ENCODE measurements at regions not wholly inside any gene's neighbourhood (a gene's known extent, or its start where the extent isn't known, plus 50 kb on each side); places are given as distances from the start of the nearest gene placed in this dataset.

GRCh38 chr2:134103196-134103595, 150.7 kb upstream of the MGAT5 start:
- TF ChIP-seq CTCF (IDR thresholded peaks at IDR 0.05), result no peak
- no peak overlapping the region for H3K27ac ChIP-seq
- H3K4me3 ChIP-seq, result no peak overlapping the region
- no peak for DNase-seq (ENCODE audit: low spot score)

GRCh38 chr2:134104754-134105153, 149.1 kb upstream of the MGAT5 start:
- no peak for TF ChIP-seq CTCF (IDR thresholded peaks at IDR 0.05)
- H3K4me3 ChIP-seq, result no peak overlapping the region
- no peak overlapping the region for H3K27ac ChIP-seq
- DNase-seq (ENCODE audit: low spot score), result no peak

GRCh38 chr2:134107402-134107801, 146.5 kb upstream of the MGAT5 start:
- no peak for TF ChIP-seq CTCF (IDR thresholded peaks at IDR 0.05)
- no peak overlapping the region for H3K4me3 ChIP-seq
- no peak for DNase-seq (ENCODE audit: low spot score)
- H3K27ac ChIP-seq, result no peak overlapping the region

- Histone ChIP-seq H3K27ac (peak overlapping the region in 1 of 2 donors; percentile 13), H3K4me3 (no peak overlapping the region)
- no peak for DNase-seq (ENCODE audit: low spot score)
- TF ChIP-seq CTCF (IDR thresholded peaks at IDR 0.05), result no peak
These were observed 145.8 kb upstream of the MGAT5 start for GRCh38 chr2:134108113-134108512.

- DNase-seq (ENCODE audit: low spot score), result no peak
- TF ChIP-seq CTCF (IDR thresholded peaks at IDR 0.05), result no peak
- H3K27ac ChIP-seq, result no peak overlapping the region
- H3K4me3 ChIP-seq, result no peak overlapping the region
These were observed 144.6 kb upstream of the MGAT5 start for GRCh38 chr2:134109246-134109645.

- H3K4me3 ChIP-seq, result no peak overlapping the region
- DNase-seq (ENCODE audit: low spot score), result no peak
- no peak overlapping the region for H3K27ac ChIP-seq
- no peak for TF ChIP-seq CTCF (IDR thresholded peaks at IDR 0.05)
These were observed 144.1 kb upstream of the MGAT5 start for GRCh38 chr2:134109725-134110124.

- TF ChIP-seq CTCF (IDR thresholded peaks at IDR 0.05), result no peak
- Histone ChIP-seq H3K27ac (no peak overlapping the region), H3K4me3 (no peak overlapping the region)
- DNase-seq (ENCODE audit: low spot score), result no peak
These were observed 143.3 kb upstream of the MGAT5 start for GRCh38 chr2:134110532-134110931.

Data from coronary artery (tissue), 2 donors.